NCI-H2227 (cell line): ENCODE measurements at regions not wholly inside any gene's neighbourhood (a gene's known extent, or its start where the extent isn't known, plus 50 kb on each side); places are given as distances from the start of the nearest gene placed in this dataset.
A peak's percentile ranks its signal among the peaks of the same experiment; 100 is the strongest.

Source experiments
- DNase-seq: peaks from one replicate; lab custom pipeline; 2025; ENCODE audit not compliant: unreplicated experiment; lab: John Stamatoyannopoulos, UW

GRCh38 chr18:61236356-61237057 lies 96.7 kb upstream of the CDH20 start:
- no peak for DNase-seq

DNA sequence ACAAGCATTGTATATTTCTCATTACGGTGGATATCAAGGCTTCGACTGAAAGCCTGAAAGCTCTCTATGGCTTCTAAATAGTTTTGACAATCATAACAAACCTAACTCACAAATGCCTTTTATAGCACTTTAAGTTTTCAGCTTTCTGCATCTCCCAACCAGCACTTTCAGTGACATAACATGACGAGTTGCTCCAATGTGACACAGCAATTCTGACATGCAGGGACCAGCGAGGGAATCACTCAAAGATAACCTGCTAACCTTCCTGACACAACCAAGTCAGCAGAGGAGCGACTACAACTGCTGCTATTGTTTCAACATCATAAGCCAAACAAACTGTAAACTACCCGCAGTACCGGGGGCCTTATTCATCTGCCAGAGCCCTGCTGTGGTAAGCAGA lies 95.7 kb upstream of the CDH20 start:
- DNase-seq = no peak

GRCh38 chr18:61239051-61239450 lies 94.2 kb upstream of the CDH20 start:
- DNase-seq = peak; percentile 84

- no peak for DNase-seq
Observed at GRCh38 chr18:61241260-61241853, 91.9 kb upstream of the CDH20 start.

- DNase-seq = no peak
Observed at GRCh38 chr18:61244632-61245031, 88.6 kb upstream of the CDH20 start.

DNA sequence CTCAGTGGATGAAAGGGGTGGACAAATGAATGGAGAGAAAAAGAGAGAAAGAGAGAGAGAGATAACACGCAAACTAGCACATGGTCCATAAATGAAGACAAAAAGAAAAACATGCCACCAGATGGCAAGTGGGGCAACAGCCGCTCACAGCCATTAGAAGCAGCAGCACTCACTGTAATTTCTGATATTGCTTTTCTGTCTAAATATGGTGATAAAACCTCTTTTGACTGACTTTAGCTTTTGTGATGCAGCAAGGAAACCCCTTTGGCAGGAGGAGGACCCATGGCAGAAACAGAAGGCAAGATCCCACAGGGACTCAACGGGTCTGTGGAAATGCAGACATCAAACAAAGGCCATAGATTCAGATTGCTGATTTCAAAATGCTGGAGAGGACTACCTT lies 88.0 kb upstream of the CDH20 start:
- DNase-seq = no peak

DNA sequence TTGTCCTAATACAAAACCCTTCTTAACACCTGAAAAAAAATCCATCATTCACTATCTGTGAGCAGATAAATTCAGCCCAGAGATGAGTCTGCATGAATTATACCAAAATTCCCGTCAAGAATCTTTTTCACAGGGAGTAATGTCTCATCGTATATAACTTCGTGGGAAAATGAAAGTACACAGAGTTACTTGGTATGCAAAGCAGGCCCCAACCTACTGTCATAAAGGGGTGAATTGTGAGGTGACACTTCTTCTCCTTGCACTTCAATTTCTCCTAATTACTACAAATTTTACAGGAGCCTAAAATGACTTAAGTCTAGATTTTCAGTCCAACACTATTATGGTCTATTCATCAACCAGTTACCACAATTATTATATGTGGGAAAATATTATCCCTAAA lies 84.6 kb upstream of the CDH20 start:
- DNase-seq = no peak

DNA sequence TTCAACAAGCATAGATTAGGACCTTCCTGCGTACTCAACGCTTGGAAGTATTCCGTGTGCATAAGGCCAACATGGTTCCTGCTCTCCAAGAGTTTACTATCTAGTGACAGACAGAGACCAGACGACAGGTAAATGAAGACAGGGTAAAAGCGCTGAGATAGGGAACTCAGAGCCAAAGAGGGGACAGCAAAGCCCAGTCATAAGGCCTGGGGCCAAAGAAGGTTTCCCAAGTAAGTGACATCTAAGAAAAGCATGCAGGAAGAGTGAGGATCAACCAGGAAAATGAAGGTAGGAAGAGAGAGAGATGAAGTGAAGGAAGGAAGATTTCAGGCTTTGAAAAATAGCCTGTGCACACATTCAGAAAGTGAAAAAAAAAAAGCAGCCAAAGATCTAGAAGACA lies 76.9 kb upstream of the CDH20 start:
- DNase-seq = no peak

GRCh38 chr18:61261870-61262269 lies 71.4 kb upstream of the CDH20 start:
- DNase-seq = no peak

DNA sequence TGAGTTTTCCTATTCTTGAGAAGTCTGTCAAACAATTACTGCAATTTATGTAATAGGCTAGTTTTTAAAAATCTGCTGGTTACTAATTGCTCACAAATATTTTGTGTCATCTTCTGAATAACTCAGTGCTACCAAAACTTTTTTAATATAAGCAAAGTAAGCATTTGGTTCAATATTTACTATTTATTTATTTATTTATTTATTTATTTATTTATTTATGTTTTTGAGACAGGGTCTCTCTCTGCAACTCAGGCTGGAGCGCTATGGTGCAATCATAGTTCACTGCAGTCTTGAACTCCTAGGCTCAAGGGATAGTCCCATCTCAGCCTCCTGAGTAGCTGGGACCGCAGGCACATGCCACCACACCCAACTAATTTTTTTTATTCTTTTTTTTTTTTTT lies 60.4 kb upstream of the CDH20 start:
- no peak for DNase-seq

- DNase-seq = no peak
Observed at GRCh38 chr18:61273533-61273932, 59.7 kb upstream of the CDH20 start.

GRCh38 chr18:61274416-61274960 lies 58.7 kb upstream of the CDH20 start:
- DNase-seq = no peak

GRCh38 chr18:61277808-61278207 lies 55.4 kb upstream of the CDH20 start:
- DNase-seq = no peak

DNA sequence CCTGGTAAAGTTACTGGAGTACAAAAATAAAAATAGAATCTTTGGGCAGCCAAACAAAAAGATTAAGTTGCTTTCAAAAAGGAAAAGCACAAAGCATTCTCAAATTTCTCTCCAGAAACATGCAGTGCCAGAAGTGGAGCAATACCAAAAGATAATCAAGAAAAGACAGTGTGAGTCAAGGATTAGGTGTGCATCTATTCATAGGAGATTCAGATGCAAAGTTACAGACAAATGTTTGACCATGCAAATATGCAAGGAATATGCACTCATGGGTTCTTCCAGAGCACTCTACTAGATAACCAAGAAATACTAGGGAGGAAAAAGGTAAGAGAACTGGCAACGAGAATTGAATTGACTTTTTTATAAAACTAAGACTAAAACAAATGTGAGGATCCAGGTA lies 51.8 kb upstream of the CDH20 start:
- no peak for DNase-seq

GRCh38 chr18:61282926-61283325 lies 50.3 kb upstream of the CDH20 start:
- no peak for DNase-seq
